ENCODE measurements at regions not wholly inside any gene's neighbourhood (a gene's known extent, or its start where the extent isn't known, plus 50 kb on each side); places are given as distances from the start of the nearest gene placed in this dataset.

- Histone ChIP-seq H3K9me3 (ENCODE audit: control insufficient read depth in 4 of 4, low read length in 3 of 4) (no peaks in the 10 kb centered on the region), H3K4me1 (ENCODE audit: control insufficient read depth in 4 of 4, insufficient read depth in 4 of 4, low read length in 3 of 4) (no peaks in the 10 kb centered on the region), H3K27ac (ENCODE audit: low read depth in 1 of 2, low read length in 2 of 2) (no peak overlapping the region), H3K9ac (ENCODE audit: low read depth in 1 of 2, low read length in 2 of 2) (no peak overlapping the region), H3K4me3 (ENCODE audit: low read depth in 1 of 3, low read length in 3 of 3) (no peak overlapping the region), H3K27me3 (ENCODE audit: control insufficient read depth in 4 of 4, insufficient read depth in 4 of 4, low read length in 3 of 4) (no peaks in the 10 kb centered on the region), H3K36me3 (ENCODE audit: control insufficient read depth in 4 of 4, insufficient read depth in 3 of 4, low read depth in 1 of 4, low read length in 3 of 4) (no peaks in the 10 kb centered on the region)
- 75% methylated on average over 2 of the region's 2 CpGs for WGBS
- TF ChIP-seq HNF4G (IDR thresholded peaks at IDR 0.05) (no peak), JUND (IDR thresholded peaks at IDR 0.05) (no peak), HNF4A (conservative IDR thresholded peaks at IDR 0.05) (no peak), FOXA2 (IDR thresholded peaks at IDR 0.05) (no peak), NR2F2 (IDR thresholded peaks at IDR 0.05) (no peak), RAD21 (IDR thresholded peaks at IDR 0.05) (no peak), YY1 (IDR thresholded peaks at IDR 0.05) (no peak), ATF3 (IDR thresholded peaks at IDR 0.05) (no peak), GABPA (IDR thresholded peaks at IDR 0.05 in 1 of 2, conservative IDR thresholded peaks at IDR 0.05 in 1 of 2) (no peak), FOXA1 (IDR thresholded peaks at IDR 0.05) (no peak)
- DNase-seq (ENCODE audit: low spot score), result no peak
These were observed 149.9 kb upstream of the HTR2A start for GRCh38 chr13:47046706-47047105.

GRCh38 chr13:47044842-47045241 is 148.0 kb upstream of the HTR2A start:
- Histone ChIP-seq H3K4me1 (ENCODE audit: control insufficient read depth in 4 of 4, insufficient read depth in 4 of 4, low read length in 3 of 4) (no peaks in the 10 kb centered on the region), H3K9me3 (ENCODE audit: control insufficient read depth in 4 of 4, low read length in 3 of 4) (no peaks in the 10 kb centered on the region), H3K4me3 (ENCODE audit: low read depth in 1 of 3, low read length in 3 of 3) (no peak overlapping the region), H3K27ac (ENCODE audit: low read depth in 1 of 2, low read length in 2 of 2) (no peak overlapping the region), H3K36me3 (ENCODE audit: control insufficient read depth in 4 of 4, insufficient read depth in 3 of 4, low read depth in 1 of 4, low read length in 3 of 4) (no peaks in the 10 kb centered on the region), H3K9ac (ENCODE audit: low read depth in 1 of 2, low read length in 2 of 2) (no peak overlapping the region), H3K27me3 (ENCODE audit: control insufficient read depth in 4 of 4, insufficient read depth in 4 of 4, low read length in 3 of 4) (no peaks in the 10 kb centered on the region)
- DNase-seq (ENCODE audit: low spot score), result no peak
- 76% methylated on average over 2 of the region's 2 CpGs for WGBS
- TF ChIP-seq FOXA2 (IDR thresholded peaks at IDR 0.05), result no peak
- TF ChIP-seq HNF4A (conservative IDR thresholded peaks at IDR 0.05), result no peak
- TF ChIP-seq ATF3 (IDR thresholded peaks at IDR 0.05), result no peak
- TF ChIP-seq YY1 (IDR thresholded peaks at IDR 0.05), result no peak
- TF ChIP-seq EGR1 (IDR thresholded peaks at IDR 0.05; ENCODE audit: low read depth in 2 of 2), result no peak
- no peak for TF ChIP-seq GABPA (IDR thresholded peaks at IDR 0.05 in 1 of 2, conservative IDR thresholded peaks at IDR 0.05 in 1 of 2)
- TF ChIP-seq FOXA1 (IDR thresholded peaks at IDR 0.05), result no peak
- TF ChIP-seq MAX (IDR thresholded peaks at IDR 0.05), result no peak
- no peak for TF ChIP-seq CTCF (IDR thresholded peaks at IDR 0.05; ENCODE audit: low read depth, low read length, missing input control)
- TF ChIP-seq RAD21 (IDR thresholded peaks at IDR 0.05), result no peak

- Histone ChIP-seq H3K9ac (ENCODE audit: low read depth in 1 of 2, low read length in 2 of 2) (no peak overlapping the region), H3K4me3 (ENCODE audit: low read depth in 1 of 3, low read length in 3 of 3) (no peak overlapping the region), H3K36me3 (ENCODE audit: control insufficient read depth in 4 of 4, insufficient read depth in 3 of 4, low read depth in 1 of 4, low read length in 3 of 4) (no peaks in the 10 kb centered on the region), H3K27ac (ENCODE audit: low read depth in 1 of 2, low read length in 2 of 2) (no peak overlapping the region), H3K27me3 (ENCODE audit: control insufficient read depth in 4 of 4, insufficient read depth in 4 of 4, low read length in 3 of 4) (no peaks in the 10 kb centered on the region), H3K4me1 (ENCODE audit: control insufficient read depth in 4 of 4, insufficient read depth in 4 of 4, low read length in 3 of 4) (no peaks in the 10 kb centered on the region), H3K9me3 (ENCODE audit: control insufficient read depth in 4 of 4, low read length in 3 of 4) (no peaks in the 10 kb centered on the region)
- 86% methylated on average over 2 of the region's 2 CpGs for WGBS
- DNase-seq (ENCODE audit: low spot score), result no peak
- no peak for TF ChIP-seq HNF4G (IDR thresholded peaks at IDR 0.05)
- no peak for TF ChIP-seq CTCF (IDR thresholded peaks at IDR 0.05; ENCODE audit: low read depth, low read length, missing input control)
- no peak for TF ChIP-seq FOXA1 (IDR thresholded peaks at IDR 0.05)
- no peak for TF ChIP-seq RXRA (IDR thresholded peaks at IDR 0.05)
- no peak for TF ChIP-seq EGR1 (IDR thresholded peaks at IDR 0.05; ENCODE audit: low read depth in 2 of 2)
- TF ChIP-seq JUND (IDR thresholded peaks at IDR 0.05), result no peak
- TF ChIP-seq GABPA (IDR thresholded peaks at IDR 0.05 in 1 of 2, conservative IDR thresholded peaks at IDR 0.05 in 1 of 2), result no peak
- no peak for TF ChIP-seq ZBTB33 (IDR thresholded peaks at IDR 0.05)
- TF ChIP-seq YY1 (IDR thresholded peaks at IDR 0.05), result no peak
- no peak for TF ChIP-seq RAD21 (IDR thresholded peaks at IDR 0.05)
- no peak for TF ChIP-seq TAF1 (conservative IDR thresholded peaks at IDR 0.05)
- TF ChIP-seq FOXA2 (IDR thresholded peaks at IDR 0.05), result no peak
These were observed 142.3 kb upstream of the HTR2A start for GRCh38 chr13:47039106-47039505.
